ENCODE measurements at regions not wholly inside any gene's neighbourhood (a gene's known extent, or its start where the extent isn't known, plus 50 kb on each side); places are given as distances from the start of the nearest gene placed in this dataset.

- Histone ChIP-seq H3K27ac (no peak overlapping the region), H3K27me3 (no peaks in the 10 kb centered on the region), H3K36me3 (no peaks in the 10 kb centered on the region), H3K4me1 (ENCODE audit: insufficient read depth) (no peaks in the 10 kb centered on the region), H3K4me3 (no peak overlapping the region), H3K9me3 (no peaks in the 10 kb centered on the region)
- no peak for DNase-seq
- WGBS, 3 donors, result 73 to 80% (median 76%) methylated on average over 4 of the region's 4 CpGs
- TF ChIP-seq, protein P1, sequence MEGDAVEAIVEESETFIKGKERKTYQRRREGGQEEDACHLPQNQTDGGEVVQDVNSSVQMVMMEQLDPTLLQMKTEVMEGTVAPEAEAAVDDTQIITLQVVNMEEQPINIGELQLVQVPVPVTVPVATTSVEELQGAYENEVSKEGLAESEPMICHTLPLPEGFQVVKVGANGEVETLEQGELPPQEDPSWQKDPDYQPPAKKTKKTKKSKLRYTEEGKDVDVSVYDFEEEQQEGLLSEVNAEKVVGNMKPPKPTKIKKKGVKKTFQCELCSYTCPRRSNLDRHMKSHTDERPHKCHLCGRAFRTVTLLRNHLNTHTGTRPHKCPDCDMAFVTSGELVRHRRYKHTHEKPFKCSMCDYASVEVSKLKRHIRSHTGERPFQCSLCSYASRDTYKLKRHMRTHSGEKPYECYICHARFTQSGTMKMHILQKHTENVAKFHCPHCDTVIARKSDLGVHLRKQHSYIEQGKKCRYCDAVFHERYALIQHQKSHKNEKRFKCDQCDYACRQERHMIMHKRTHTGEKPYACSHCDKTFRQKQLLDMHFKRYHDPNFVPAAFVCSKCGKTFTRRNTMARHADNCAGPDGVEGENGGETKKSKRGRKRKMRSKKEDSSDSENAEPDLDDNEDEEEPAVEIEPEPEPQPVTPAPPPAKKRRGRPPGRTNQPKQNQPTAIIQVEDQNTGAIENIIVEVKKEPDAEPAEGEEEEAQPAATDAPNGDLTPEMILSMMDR (IDR thresholded peaks at IDR 0.05), result no peak
- TF ChIP-seq EP300 (IDR thresholded peaks at IDR 0.05), result no peak
- TF ChIP-seq POLR2A (IDR thresholded peaks at IDR 0.05), result no peak
- intact Hi-C loops (cut with DNase I), result no loop called here
These were observed 259.9 kb upstream of the MYT1L start for GRCh38 chr2:2590841-2591541.

DNA sequence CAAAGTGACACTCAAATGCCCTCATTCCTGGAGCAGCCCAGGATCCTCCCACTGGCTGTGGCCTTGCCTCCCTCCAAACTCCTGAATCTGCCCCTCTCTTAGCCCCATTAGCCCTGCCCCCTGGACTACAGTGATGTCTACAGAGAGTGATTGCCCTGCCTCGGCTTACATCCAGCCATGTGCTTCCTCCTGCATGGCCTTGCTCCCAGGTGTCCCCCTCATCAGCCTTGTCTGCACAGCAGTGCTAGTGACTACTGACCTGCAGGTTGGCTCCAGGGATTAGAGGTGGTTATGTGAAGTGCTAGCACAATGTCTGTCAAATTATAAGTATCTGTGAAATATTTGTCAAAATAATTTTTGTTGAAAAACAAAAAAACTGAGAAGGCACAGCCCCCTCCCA, 259.1 kb upstream of the MYT1L start:
- H3K27me3 ChIP-seq, result no peaks in the 10 kb centered on the region
- no peaks in the 10 kb centered on the region for H3K4me1 ChIP-seq (ENCODE audit: insufficient read depth)
- TF ChIP-seq, protein P1 (IDR thresholded peaks at IDR 0.05), result no peak
- TF ChIP-seq EP300 (IDR thresholded peaks at IDR 0.05) (no peak), POLR2A (IDR thresholded peaks at IDR 0.05) (no peak)
- no peak overlapping the region for H3K4me3 ChIP-seq
- no peak for DNase-seq
- H3K9me3 ChIP-seq, result no peaks in the 10 kb centered on the region
- no peaks in the 10 kb centered on the region for H3K36me3 ChIP-seq
- intact Hi-C loops (cut with DNase I), result no loop called here
- no peak overlapping the region for H3K27ac ChIP-seq
- WGBS, 3 donors, result 76 to 90% (median 80%) methylated on average over 1 of the region's 1 CpG

GRCh38 chr2:2588777-2589176, 257.7 kb upstream of the MYT1L start:
- 82 to 87% (median 86%) methylated on average over 4 of the region's 4 CpGs for WGBS, 3 donors
- TF ChIP-seq, protein P1 (IDR thresholded peaks at IDR 0.05), result no peak
- TF ChIP-seq POLR2A (IDR thresholded peaks at IDR 0.05) (no peak), EP300 (IDR thresholded peaks at IDR 0.05) (no peak)
- Histone ChIP-seq H3K4me1 (ENCODE audit: insufficient read depth) (no peaks in the 10 kb centered on the region), H3K27ac (no peak overlapping the region), H3K9me3 (no peaks in the 10 kb centered on the region), H3K27me3 (no peaks in the 10 kb centered on the region), H3K4me3 (no peak overlapping the region), H3K36me3 (no peaks in the 10 kb centered on the region)
- intact Hi-C loops (cut with DNase I), result no loop called here
- no peak for DNase-seq

DNA sequence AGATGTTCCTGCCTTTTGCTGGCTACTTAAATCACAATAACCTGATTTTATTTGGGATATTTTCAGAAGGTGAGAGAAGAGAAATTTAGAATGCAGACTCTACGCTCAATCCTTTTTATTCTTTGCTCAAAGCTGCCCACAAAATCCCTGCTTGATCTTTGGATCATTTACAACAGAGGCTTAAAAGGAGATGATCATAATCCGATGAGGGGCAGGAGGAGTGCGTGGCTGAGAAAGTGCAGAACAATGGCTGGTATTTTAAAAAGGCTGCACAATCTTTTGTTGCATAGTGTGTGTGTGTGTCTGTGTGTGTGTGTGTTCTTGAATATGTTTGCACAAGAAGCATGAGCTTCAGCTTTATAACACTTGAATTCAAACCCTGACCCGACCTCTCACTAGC, 256.3 kb upstream of the MYT1L start:
- intact Hi-C loops (cut with DNase I), result loop anchor here in 1 of 4 donors (2.0 kb wide), 1 partner anchor 23 kb away; no protein-coding TSS in a partner anchor
- Histone ChIP-seq H3K27ac (no peak overlapping the region), H3K9me3 (no peaks in the 10 kb centered on the region), H3K4me1 (ENCODE audit: insufficient read depth) (no peaks in the 10 kb centered on the region), H3K4me3 (no peak overlapping the region), H3K27me3 (no peaks in the 10 kb centered on the region), H3K36me3 (no peaks in the 10 kb centered on the region)
- DNase-seq, result no peak
- TF ChIP-seq POLR2A (IDR thresholded peaks at IDR 0.05) (no peak), EP300 (IDR thresholded peaks at IDR 0.05) (no peak)
- TF ChIP-seq, protein P1 (IDR thresholded peaks at IDR 0.05), result no peak
- WGBS, 3 donors, result 81 to 82% (median 82%) methylated on average over 4 of the region's 4 CpGs
